ENCODE measurements at regions not wholly inside any gene's neighbourhood (a gene's known extent, or its start where the extent isn't known, plus 50 kb on each side); places are given as distances from the start of the nearest gene placed in this dataset.

GRCh38 chr3:189457631-189458412, 173.4 kb upstream of the TP63 start:
- TF ChIP-seq POLR2A (IDR thresholded peaks at IDR 0.05; ENCODE audit: low read depth, low read length) (no peak), POLR2AphosphoS5 (IDR thresholded peaks at IDR 0.05; ENCODE audit: low read depth, low read length) (no peak), TAF1 (IDR thresholded peaks at IDR 0.05; ENCODE audit: low read depth, low read length) (no peak)
